Neural progenitor cell (in vitro differentiated cells): ENCODE measurements at regions not wholly inside any gene's neighbourhood (a gene's known extent, or its start where the extent isn't known, plus 50 kb on each side); places are given as distances from the start of the nearest gene placed in this dataset.

Experiments used
- CTCF ChIP-seq: fragments of 200-600 bp; sonication (generic); IDR thresholded peaks from 2 replicates; pipeline ENCODE4 v1.5.1; 2017; ENCODE audit warnings: antibody characterized with exemption, mild to moderate bottlenecking
- EZH2 ChIP-seq: fragments of 200-600 bp; sonication (generic); IDR thresholded peaks from 2 replicates; pipeline ENCODE4 v1.6.1; 2017; ENCODE audit warnings: antibody characterized with exemption, mild to moderate bottlenecking, moderate library complexity

GRCh38 chr20:39233755-39234154, 271.6 kb downstream of the DHX35 start:
- TF ChIP-seq EZH2 (no peak), CTCF (no peak)
